Prostate gland (tissue), 2 donors: ENCODE measurements at regions not wholly inside any gene's neighbourhood (a gene's known extent, or its start where the extent isn't known, plus 50 kb on each side); places are given as distances from the start of the nearest gene placed in this dataset.

Source experiments
- POLR2A ChIP-seq: fragments of 450-650 bp; IDR thresholded peaks from one replicate; pipeline ENCODE4 v1.6.1; 2016; ENCODE audit warnings: antibody characterized with exemption, mild to moderate bottlenecking
- TF ChIP-seq, protein P1 (sequence below), 4 experiments: fragments of 200-600 bp in 2 of 4; fragments of 450-650 bp in 2 of 4; sonication (generic) in 2 of 4; IDR thresholded peaks; 1 replicate in 3 of 4; 2 replicates in 1 of 4; pipeline ENCODE4 v1.5.1; 2016 to 2019; ENCODE audit warnings: antibody characterized with exemption in 4 of 4, mild to moderate bottlenecking in 2 of 4, moderate library complexity in 2 of 4

DNA sequence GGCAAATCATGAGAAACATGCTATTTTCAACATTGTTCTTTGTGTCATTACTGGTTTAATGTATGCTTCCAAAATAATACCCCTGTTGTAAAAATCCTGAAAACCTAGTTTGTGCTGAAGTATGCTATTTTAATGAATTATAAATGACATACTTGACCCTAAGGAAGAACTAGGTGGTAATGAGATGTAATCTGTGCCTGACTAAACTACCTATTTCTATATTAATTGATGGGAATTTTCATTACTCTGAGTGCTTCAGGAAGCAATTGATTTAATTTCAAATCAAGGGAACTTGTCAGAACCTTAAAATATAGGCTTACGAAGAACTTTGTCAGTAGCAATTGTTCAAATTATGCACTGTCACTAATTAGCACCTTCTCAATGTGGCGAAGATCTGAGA, 1005.6 kb upstream of the SLC10A2 start:
- TF ChIP-seq, protein P1, sequence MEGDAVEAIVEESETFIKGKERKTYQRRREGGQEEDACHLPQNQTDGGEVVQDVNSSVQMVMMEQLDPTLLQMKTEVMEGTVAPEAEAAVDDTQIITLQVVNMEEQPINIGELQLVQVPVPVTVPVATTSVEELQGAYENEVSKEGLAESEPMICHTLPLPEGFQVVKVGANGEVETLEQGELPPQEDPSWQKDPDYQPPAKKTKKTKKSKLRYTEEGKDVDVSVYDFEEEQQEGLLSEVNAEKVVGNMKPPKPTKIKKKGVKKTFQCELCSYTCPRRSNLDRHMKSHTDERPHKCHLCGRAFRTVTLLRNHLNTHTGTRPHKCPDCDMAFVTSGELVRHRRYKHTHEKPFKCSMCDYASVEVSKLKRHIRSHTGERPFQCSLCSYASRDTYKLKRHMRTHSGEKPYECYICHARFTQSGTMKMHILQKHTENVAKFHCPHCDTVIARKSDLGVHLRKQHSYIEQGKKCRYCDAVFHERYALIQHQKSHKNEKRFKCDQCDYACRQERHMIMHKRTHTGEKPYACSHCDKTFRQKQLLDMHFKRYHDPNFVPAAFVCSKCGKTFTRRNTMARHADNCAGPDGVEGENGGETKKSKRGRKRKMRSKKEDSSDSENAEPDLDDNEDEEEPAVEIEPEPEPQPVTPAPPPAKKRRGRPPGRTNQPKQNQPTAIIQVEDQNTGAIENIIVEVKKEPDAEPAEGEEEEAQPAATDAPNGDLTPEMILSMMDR (IDR thresholded peaks at IDR 0.05), result no peak
- no peak for TF ChIP-seq POLR2A
